ENCODE measurements at regions not wholly inside any gene's neighbourhood (a gene's known extent, or its start where the extent isn't known, plus 50 kb on each side); places are given as distances from the start of the nearest gene placed in this dataset.
"Not testable (repeated sequence)": the region's sequence is repeated elsewhere in the genome, so short reads cannot be mapped to it uniquely, and the experiment has no call there.

DNA sequence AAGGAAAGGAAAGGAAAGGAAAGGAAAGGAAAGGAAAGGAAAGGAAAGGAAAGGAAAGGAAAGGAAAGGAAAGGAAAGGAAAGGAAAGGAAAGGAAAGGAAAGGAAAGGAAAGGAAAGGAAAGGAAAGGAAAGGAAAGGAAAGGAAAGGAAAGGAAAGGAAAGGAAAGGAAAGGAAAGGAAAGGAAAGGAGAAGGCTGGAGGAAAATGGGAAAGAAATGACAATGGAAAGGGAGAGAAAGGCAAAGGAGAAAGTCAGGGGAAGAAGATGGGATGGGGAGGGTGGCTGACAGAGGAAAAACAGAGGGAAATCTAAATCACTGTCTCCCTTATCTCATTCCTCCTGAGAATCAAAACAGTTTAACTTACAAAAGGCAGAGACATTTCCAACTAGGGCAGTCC lies 156.3 kb downstream of the C1D start:
- TF ChIP-seq, protein P1, sequence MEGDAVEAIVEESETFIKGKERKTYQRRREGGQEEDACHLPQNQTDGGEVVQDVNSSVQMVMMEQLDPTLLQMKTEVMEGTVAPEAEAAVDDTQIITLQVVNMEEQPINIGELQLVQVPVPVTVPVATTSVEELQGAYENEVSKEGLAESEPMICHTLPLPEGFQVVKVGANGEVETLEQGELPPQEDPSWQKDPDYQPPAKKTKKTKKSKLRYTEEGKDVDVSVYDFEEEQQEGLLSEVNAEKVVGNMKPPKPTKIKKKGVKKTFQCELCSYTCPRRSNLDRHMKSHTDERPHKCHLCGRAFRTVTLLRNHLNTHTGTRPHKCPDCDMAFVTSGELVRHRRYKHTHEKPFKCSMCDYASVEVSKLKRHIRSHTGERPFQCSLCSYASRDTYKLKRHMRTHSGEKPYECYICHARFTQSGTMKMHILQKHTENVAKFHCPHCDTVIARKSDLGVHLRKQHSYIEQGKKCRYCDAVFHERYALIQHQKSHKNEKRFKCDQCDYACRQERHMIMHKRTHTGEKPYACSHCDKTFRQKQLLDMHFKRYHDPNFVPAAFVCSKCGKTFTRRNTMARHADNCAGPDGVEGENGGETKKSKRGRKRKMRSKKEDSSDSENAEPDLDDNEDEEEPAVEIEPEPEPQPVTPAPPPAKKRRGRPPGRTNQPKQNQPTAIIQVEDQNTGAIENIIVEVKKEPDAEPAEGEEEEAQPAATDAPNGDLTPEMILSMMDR (IDR thresholded peaks at IDR 0.05), result not testable (repeated sequence)
- not testable (repeated sequence) for TF ChIP-seq POLR2A (IDR thresholded peaks at IDR 0.05)

Measured in body of pancreas (tissue), 4 donors.